ENCODE measurements at regions not wholly inside any gene's neighbourhood (a gene's known extent, or its start where the extent isn't known, plus 50 kb on each side); places are given as distances from the start of the nearest gene placed in this dataset.

- no peaks in the 10 kb centered on the region for H3K36me3 ChIP-seq
- H3K4me3 ChIP-seq (ENCODE audit: low read depth, low read length): no peak overlapping the region
- H3K9me3 ChIP-seq: no peaks in the 10 kb centered on the region
- no peak for TF ChIP-seq CTCF (IDR thresholded peaks at IDR 0.05; ENCODE audit: low read depth, low read length)
- no peak for DNase-seq
- H3K4me1 ChIP-seq: no peaks in the 10 kb centered on the region
- H3K27me3 ChIP-seq: no peaks in the 10 kb centered on the region
Measured at GRCh38 chr6:98124171-98124570, 710.2 kb upstream of the POU3F2 start.

- Histone ChIP-seq H3K9me3 (no peaks in the 10 kb centered on the region), H3K4me1 (no peaks in the 10 kb centered on the region), H3K27me3 (no peaks in the 10 kb centered on the region), H3K4me3 (ENCODE audit: low read depth, low read length) (no peak overlapping the region), H3K36me3 (no peaks in the 10 kb centered on the region)
- DNase-seq: no peak
- TF ChIP-seq CTCF (IDR thresholded peaks at IDR 0.05; ENCODE audit: low read depth, low read length): no peak
Measured at GRCh38 chr6:98131290-98131990, 702.9 kb upstream of the POU3F2 start.

GRCh38 chr6:98136333-98136732 lies 698.0 kb upstream of the POU3F2 start:
- no peak for DNase-seq
- no peak overlapping the region for H3K4me3 ChIP-seq (ENCODE audit: low read depth, low read length)
- no peaks in the 10 kb centered on the region for H3K27me3 ChIP-seq
- no peaks in the 10 kb centered on the region for H3K4me1 ChIP-seq
- TF ChIP-seq CTCF (IDR thresholded peaks at IDR 0.05; ENCODE audit: low read depth, low read length): no peak
- H3K36me3 ChIP-seq: no peaks in the 10 kb centered on the region
- no peaks in the 10 kb centered on the region for H3K9me3 ChIP-seq

GRCh38 chr6:98137391-98137790 lies 697.0 kb upstream of the POU3F2 start:
- H3K4me1 ChIP-seq: no peaks in the 10 kb centered on the region
- no peaks in the 10 kb centered on the region for H3K9me3 ChIP-seq
- no peak for TF ChIP-seq CTCF (IDR thresholded peaks at IDR 0.05; ENCODE audit: low read depth, low read length)
- no peaks in the 10 kb centered on the region for H3K27me3 ChIP-seq
- H3K4me3 ChIP-seq (ENCODE audit: low read depth, low read length): no peak overlapping the region
- no peak for DNase-seq
- H3K36me3 ChIP-seq: no peaks in the 10 kb centered on the region

- no peak for TF ChIP-seq CTCF (IDR thresholded peaks at IDR 0.05; ENCODE audit: low read depth, low read length)
- H3K27me3 ChIP-seq: no peaks in the 10 kb centered on the region
- H3K9me3 ChIP-seq: no peaks in the 10 kb centered on the region
- no peak overlapping the region for H3K4me3 ChIP-seq (ENCODE audit: low read depth, low read length)
- DNase-seq: no peak
- no peaks in the 10 kb centered on the region for H3K36me3 ChIP-seq
- no peaks in the 10 kb centered on the region for H3K4me1 ChIP-seq
Measured at GRCh38 chr6:98142839-98143238, 691.5 kb upstream of the POU3F2 start.

GRCh38 chr6:98146656-98147055 lies 687.7 kb upstream of the POU3F2 start:
- H3K4me3 ChIP-seq (ENCODE audit: low read depth, low read length): no peak overlapping the region
- no peak for TF ChIP-seq CTCF (IDR thresholded peaks at IDR 0.05; ENCODE audit: low read depth, low read length)
- no peak for DNase-seq
- no peaks in the 10 kb centered on the region for H3K27me3 ChIP-seq
- H3K4me1 ChIP-seq: no peaks in the 10 kb centered on the region
- H3K36me3 ChIP-seq: no peaks in the 10 kb centered on the region
- H3K9me3 ChIP-seq: no peaks in the 10 kb centered on the region
